Panc1 (cell line): ENCODE measurements at regions not wholly inside any gene's neighbourhood (a gene's known extent, or its start where the extent isn't known, plus 50 kb on each side); places are given as distances from the start of the nearest gene placed in this dataset.

ENCODE experiments used
- ATAC-seq: fragments of 200-7000 bp; cut with Tn5 transposase; 2 replicates; pipeline ENCODE4 v1.9.1; 2020; ENCODE audit warnings: mild to moderate bottlenecking, moderate library complexity
- BruUV-seq: library from RNA; stranded (reverse); fragments of 400-500 nt; replicated peaks from 2 replicates; lab custom pipeline; 2021; lab: Mats Ljungman, UMichigan
- CTCF ChIA-PET: fragments of 300-600 bp; sonication (Branson Sonifier 250); formaldehyde crosslinking; loops from one replicate; lab custom pipeline; 2022; ENCODE audit warnings: antibody characterized with exemption; lab: Charles Lee
- POLR2A ChIA-PET: fragments of 300-600 bp; sonication (Branson Sonifier 250); formaldehyde crosslinking; loops from one replicate; lab custom pipeline; 2022; ENCODE audit warnings: antibody characterized with exemption; lab: Charles Lee
- DNase-seq: peaks from one replicate; pipeline ENCODE4 v3.0.0-alpha.2; 2010; ENCODE audit warnings: low read depth, low spot score
- H3K27ac ChIP-seq: 2 replicates; pipeline ENCODE4 v1.5.1; 2011; ENCODE audit warnings: mild to moderate bottlenecking, low read length, inconsistent platforms
- H3K27me3 ChIP-seq: fragments of 200-500 bp; sonication (Bioruptor generic); 2 replicates; pipeline ENCODE4 v1.6.0; 2014; ENCODE audit warnings: low read length, inconsistent platforms; ENCODE audit not compliant: control insufficient read depth, insufficient read depth
- H3K36me3 ChIP-seq: fragments of 200-500 bp; sonication (Bioruptor generic); 2 replicates; pipeline ENCODE4 v1.5.1; 2014; ENCODE audit warnings: inconsistent platforms, mild to moderate bottlenecking, low read length, moderate library complexity; ENCODE audit not compliant: control insufficient read depth, insufficient read depth
- H3K4me1 ChIP-seq: 2 replicates; pipeline ENCODE4 v1.5.1; 2011; ENCODE audit warnings: inconsistent platforms, mild to moderate bottlenecking, low read length, moderate library complexity; ENCODE audit not compliant: control insufficient read depth, insufficient read depth
- H3K4me3 ChIP-seq, 2 experiments: 2 replicates each; pipeline ENCODE4 v1.5.1; 2011 to 2012; ENCODE audit warnings: low read depth in 2 of 2, low read length in 2 of 2, mild to moderate bottlenecking in 2 of 2, inconsistent platforms in 1 of 2, moderate library complexity in 1 of 2
- H3K9me3 ChIP-seq: fragments of 200-500 bp; sonication (Bioruptor generic); 2 replicates; pipeline ENCODE4 v1.5.1; 2014; ENCODE audit warnings: low read depth, mild to moderate bottlenecking, inconsistent platforms, low read length, moderate library complexity; ENCODE audit not compliant: control insufficient read depth, insufficient read depth
- CTCF ChIP-seq: fragments of 450-650 bp; IDR thresholded peaks from 2 replicates; pipeline ENCODE4 v1.5.1; 2017; ENCODE audit warnings: mild to moderate bottlenecking
- POLR2AphosphoS5 ChIP-seq: IDR thresholded peaks from 2 replicates; pipeline ENCODE4 v1.6.1; 2012; ENCODE audit warnings: mild to moderate bottlenecking, low read depth, low read length, moderate library complexity
- REST ChIP-seq, 2 experiments: IDR thresholded peaks; 2 replicates each; pipeline ENCODE4 v1.6.1; 2011 to 2012; ENCODE audit warnings: low read depth in 2 of 2, control low read depth in 1 of 2, low read length in 1 of 2, mild to moderate bottlenecking in 1 of 2, moderate library complexity in 1 of 2; ENCODE audit not compliant: insufficient read depth in 1 of 2
- SIN3A ChIP-seq: IDR thresholded peaks from 2 replicates; pipeline ENCODE4 v1.6.1; 2012; ENCODE audit warnings: low read depth, mild to moderate bottlenecking, low read length, moderate library complexity, borderline replicate concordance; ENCODE audit not compliant: insufficient read depth
- TCF7L2 ChIP-seq: IDR thresholded peaks from 2 replicates; pipeline ENCODE4 v1.6.1; 2011; ENCODE audit warnings: mild to moderate bottlenecking, low read depth, low read length, inconsistent platforms
- in situ Hi-C: cut with HindIII; loops from 2 replicates; pipeline ENCODE4 v1.10.0; 2016; ENCODE audit warnings: low sequenced_read_pairs, low pct_unique_long_range_greater_than_20kb
- intact Hi-C: fragments of 100-400 bp; cut with micrococcal nuclease; formaldehyde crosslinking; loops from one replicate; pipeline ENCODE4 v1.10.0; 2022; ENCODE audit not compliant: unreplicated experiment

GRCh38 chr7:35424869-35425495, 171.1 kb upstream of the TBX20 start:
- intact Hi-C loops = loop anchor here (1.0 to 5.0 kb wide), 3 partner anchors 95 to 200 kb away; no protein-coding TSS in a partner anchor
- H3K27me3 ChIP-seq = peaks cover 26% of the 10 kb centered on the region
- DNase-seq (peak; percentile 36), ATAC-seq (peak; percentile 91)
- POLR2A ChIA-PET = interaction anchor here (0.6 kb wide), 1 partner anchor 198 kb away, joined by 4 read pairs; no protein-coding TSS in a partner anchor
- H3K9me3 ChIP-seq = no peaks in the 10 kb centered on the region
- no peak overlapping the region for H3K27ac ChIP-seq
- H3K36me3 ChIP-seq = no peaks in the 10 kb centered on the region
- in situ Hi-C loops = no loop called here
- H3K4me3 ChIP-seq = no peak overlapping the region
- H3K4me1 ChIP-seq = no peaks in the 10 kb centered on the region
- CTCF ChIA-PET = interaction anchor here (0.5 to 2.5 kb wide), 15 partner anchors 11 to 481 kb away, joined by 3 to 13 read pairs (median 4); no protein-coding TSS in a partner anchor
- no TSS peak for BruUV-seq
- TF ChIP-seq CTCF (peak; percentile 93), POLR2AphosphoS5 (no peak)

- TF ChIP-seq CTCF (no peak), POLR2AphosphoS5 (no peak), SIN3A (no peak), TCF7L2 (no peak), REST (IDR thresholded peaks at IDR 0.05; ENCODE audit: insufficient read depth in 1 of 2, low read depth in 2 of 2, low read length in 1 of 2) (no peak)
- DNase-seq = no peak
- no peaks in the 10 kb centered on the region for H3K36me3 ChIP-seq
- no TSS peak for BruUV-seq
- no peak overlapping the region for H3K27ac ChIP-seq
- in situ Hi-C loops (no loop called here), intact Hi-C loops (loop anchor here (2.0 kb wide), 1 partner anchor 200 kb away; no protein-coding TSS in a partner anchor)
- 0 out of 2 replicates have a peak, but pooled peaks have one; percentile 14 for ATAC-seq
- ChIA-PET POLR2A (no interaction called here), CTCF (interaction anchor here (0.5 to 2.5 kb wide), 4 partner anchors 13 to 178 kb away, joined by 3 to 13 read pairs (median 7); no protein-coding TSS in a partner anchor)
- peaks cover 27% of the 10 kb centered on the region for H3K27me3 ChIP-seq
- no peaks in the 10 kb centered on the region for H3K9me3 ChIP-seq
- H3K4me1 ChIP-seq = no peaks in the 10 kb centered on the region
- no peak overlapping the region for H3K4me3 ChIP-seq
These were observed 170.5 kb upstream of the TBX20 start for GRCh38 chr7:35424440-35424839.
